ENCODE measurements at regions not wholly inside any gene's neighbourhood (a gene's known extent, or its start where the extent isn't known, plus 50 kb on each side); places are given as distances from the start of the nearest gene placed in this dataset.
"Not testable (repeated sequence)": the region's sequence is repeated elsewhere in the genome, so short reads cannot be mapped to it uniquely, and the experiment has no call there.

- no peak overlapping the region for H3K4me3 ChIP-seq (ENCODE audit: low read depth, low read length)
- DNase-seq (ENCODE audit: low read depth): no peak
- no peak for TF ChIP-seq CTCF (IDR thresholded peaks at IDR 0.05; ENCODE audit: insufficient read depth, low read depth, low read length)
Observed at GRCh38 chr15:26070095-26070532, 207.0 kb upstream of the ATP10A start.

- H3K4me3 ChIP-seq (ENCODE audit: low read depth, low read length): no peak overlapping the region
- no peak for DNase-seq (ENCODE audit: low read depth)
- TF ChIP-seq CTCF (IDR thresholded peaks at IDR 0.05; ENCODE audit: insufficient read depth, low read depth, low read length): no peak
Observed at GRCh38 chr15:26069231-26069641, 206.1 kb upstream of the ATP10A start.

- no peak for TF ChIP-seq CTCF (IDR thresholded peaks at IDR 0.05; ENCODE audit: insufficient read depth, low read depth, low read length)
- no peak for DNase-seq (ENCODE audit: low read depth)
Observed at GRCh38 chr15:26066896-26067295, 203.8 kb upstream of the ATP10A start.

GRCh38 chr15:26065723-26066122 is 202.6 kb upstream of the ATP10A start:
- no peak overlapping the region for H3K4me3 ChIP-seq (ENCODE audit: low read depth, low read length)
- DNase-seq (ENCODE audit: low read depth): no peak
- TF ChIP-seq CTCF (IDR thresholded peaks at IDR 0.05; ENCODE audit: insufficient read depth, low read depth, low read length): no peak

More at GRCh38 chr15:26066896-26067295, 203.8 kb upstream of the ATP10A start:
- H3K4me3 ChIP-seq (ENCODE audit: low read depth, low read length): no peak overlapping the region

- no peak overlapping the region for H3K4me3 ChIP-seq (ENCODE audit: low read depth, low read length)
- TF ChIP-seq CTCF (IDR thresholded peaks at IDR 0.05; ENCODE audit: insufficient read depth, low read depth, low read length): no peak
- DNase-seq (ENCODE audit: low read depth): no peak
Observed at GRCh38 chr15:26061248-26061647, 198.1 kb upstream of the ATP10A start.

GRCh38 chr15:26056766-26057165 is 193.6 kb upstream of the ATP10A start:
- H3K4me3 ChIP-seq (ENCODE audit: low read depth, low read length); DNase-seq (ENCODE audit: low read depth): not testable (repeated sequence)

GRCh38 chr15:26051761-26052675 is 188.9 kb upstream of the ATP10A start:
- DNase-seq (ENCODE audit: low read depth): no peak
- TF ChIP-seq CTCF (IDR thresholded peaks at IDR 0.05; ENCODE audit: insufficient read depth, low read depth, low read length): no peak
- H3K4me3 ChIP-seq (ENCODE audit: low read depth, low read length): no peak overlapping the region

Data from fibroblast of villous mesenchyme (primary cell).